ENCODE measurements at regions not wholly inside any gene's neighbourhood (a gene's known extent, or its start where the extent isn't known, plus 50 kb on each side); places are given as distances from the start of the nearest gene placed in this dataset.

- TF ChIP-seq CTCF (conservative IDR thresholded peaks at IDR 0.05; ENCODE audit: low read depth, low read length) = no peak
- no peak for DNase-seq (ENCODE audit: low read depth)
- no peak overlapping the region for H3K4me3 ChIP-seq (ENCODE audit: low read depth, low read length)
These were observed 101.2 kb downstream of the TPRA1 start for GRCh38 chr3:127489357-127489756.

- H3K4me3 ChIP-seq (ENCODE audit: low read depth, low read length) = no peak overlapping the region
- DNase-seq (ENCODE audit: low read depth) = no peak
- TF ChIP-seq CTCF (conservative IDR thresholded peaks at IDR 0.05; ENCODE audit: low read depth, low read length) = no peak
These were observed 101.8 kb downstream of the TPRA1 start for GRCh38 chr3:127488740-127489139.

- TF ChIP-seq CTCF (conservative IDR thresholded peaks at IDR 0.05; ENCODE audit: low read depth, low read length) = no peak
- no peak for DNase-seq (ENCODE audit: low read depth)
- H3K4me3 ChIP-seq (ENCODE audit: low read depth, low read length) = no peak overlapping the region
These were observed 102.3 kb downstream of the TPRA1 start for GRCh38 chr3:127488141-127488672.

- no peak overlapping the region for H3K4me3 ChIP-seq (ENCODE audit: low read depth, low read length)
- TF ChIP-seq CTCF (conservative IDR thresholded peaks at IDR 0.05; ENCODE audit: low read depth, low read length) = no peak
- DNase-seq (ENCODE audit: low read depth) = no peak
These were observed 103.3 kb downstream of the TPRA1 start for GRCh38 chr3:127487196-127487595.

- DNase-seq (ENCODE audit: low read depth) = no peak
- H3K4me3 ChIP-seq (ENCODE audit: low read depth, low read length) = no peak overlapping the region
- TF ChIP-seq CTCF (conservative IDR thresholded peaks at IDR 0.05; ENCODE audit: low read depth, low read length) = no peak
These were observed 104.1 kb downstream of the TPRA1 start for GRCh38 chr3:127486321-127486944.

GRCh38 chr3:127485396-127486170 lies 105.0 kb downstream of the TPRA1 start:
- TF ChIP-seq CTCF (conservative IDR thresholded peaks at IDR 0.05; ENCODE audit: low read depth, low read length) = no peak
- no peak overlapping the region for H3K4me3 ChIP-seq (ENCODE audit: low read depth, low read length)
- no peak for DNase-seq (ENCODE audit: low read depth)
